ENCODE measurements at regions not wholly inside any gene's neighbourhood (a gene's known extent, or its start where the extent isn't known, plus 50 kb on each side); places are given as distances from the start of the nearest gene placed in this dataset.

GRCh38 chr6:109897025-109897424 lies 81.1 kb upstream of the GPR6 start:
- no peaks in the 10 kb centered on the region for H3K36me3 ChIP-seq (ENCODE audit: low read depth)
- H3K4me1 ChIP-seq (ENCODE audit: low read depth), result peaks cover 7% of the 10 kb centered on the region
- ATAC-seq (peak; percentile 34), DNase-seq (peak in 1 of 3 donors; percentile 7)
- TF ChIP-seq, protein P1, sequence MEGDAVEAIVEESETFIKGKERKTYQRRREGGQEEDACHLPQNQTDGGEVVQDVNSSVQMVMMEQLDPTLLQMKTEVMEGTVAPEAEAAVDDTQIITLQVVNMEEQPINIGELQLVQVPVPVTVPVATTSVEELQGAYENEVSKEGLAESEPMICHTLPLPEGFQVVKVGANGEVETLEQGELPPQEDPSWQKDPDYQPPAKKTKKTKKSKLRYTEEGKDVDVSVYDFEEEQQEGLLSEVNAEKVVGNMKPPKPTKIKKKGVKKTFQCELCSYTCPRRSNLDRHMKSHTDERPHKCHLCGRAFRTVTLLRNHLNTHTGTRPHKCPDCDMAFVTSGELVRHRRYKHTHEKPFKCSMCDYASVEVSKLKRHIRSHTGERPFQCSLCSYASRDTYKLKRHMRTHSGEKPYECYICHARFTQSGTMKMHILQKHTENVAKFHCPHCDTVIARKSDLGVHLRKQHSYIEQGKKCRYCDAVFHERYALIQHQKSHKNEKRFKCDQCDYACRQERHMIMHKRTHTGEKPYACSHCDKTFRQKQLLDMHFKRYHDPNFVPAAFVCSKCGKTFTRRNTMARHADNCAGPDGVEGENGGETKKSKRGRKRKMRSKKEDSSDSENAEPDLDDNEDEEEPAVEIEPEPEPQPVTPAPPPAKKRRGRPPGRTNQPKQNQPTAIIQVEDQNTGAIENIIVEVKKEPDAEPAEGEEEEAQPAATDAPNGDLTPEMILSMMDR (IDR thresholded peaks at IDR 0.05), result no peak
- no peak overlapping the region for H3K4me3 ChIP-seq
- intact Hi-C loops (cut with DNase I, micrococcal nuclease), result no loop called here
- H3K9me3 ChIP-seq, result no peaks in the 10 kb centered on the region

GRCh38 chr6:109897561-109898080 lies 80.5 kb upstream of the GPR6 start:
- Histone ChIP-seq H3K4me1 (ENCODE audit: low read depth) (peaks cover 7% of the 10 kb centered on the region), H3K9me3 (no peaks in the 10 kb centered on the region), H3K4me3 (no peak overlapping the region), H3K36me3 (ENCODE audit: low read depth) (no peaks in the 10 kb centered on the region)
- DNase-seq (no peak), ATAC-seq (no peak)
- intact Hi-C loops (cut with DNase I, micrococcal nuclease), result no loop called here
- TF ChIP-seq, protein P1 (IDR thresholded peaks at IDR 0.05), result no peak

GRCh38 chr6:109901976-109902375 lies 76.1 kb upstream of the GPR6 start:
- H3K9me3 ChIP-seq, result no peaks in the 10 kb centered on the region
- intact Hi-C loops (cut with DNase I, micrococcal nuclease), result no loop called here
- TF ChIP-seq, protein P1 (IDR thresholded peaks at IDR 0.05), result no peak
- DNase-seq (no peak), ATAC-seq (no peak)
- H3K4me3 ChIP-seq, result no peak overlapping the region
- H3K4me1 ChIP-seq (ENCODE audit: low read depth), result no peaks in the 10 kb centered on the region
- H3K36me3 ChIP-seq (ENCODE audit: low read depth), result no peaks in the 10 kb centered on the region

- H3K4me1 ChIP-seq (ENCODE audit: low read depth), result no peaks in the 10 kb centered on the region
- TF ChIP-seq, protein P1 (IDR thresholded peaks at IDR 0.05), result no peak
- intact Hi-C loops (cut with DNase I, micrococcal nuclease), result no loop called here
- ATAC-seq (no peak), DNase-seq (no peak)
- no peak overlapping the region for H3K4me3 ChIP-seq
- no peaks in the 10 kb centered on the region for H3K9me3 ChIP-seq
- H3K36me3 ChIP-seq (ENCODE audit: low read depth), result no peaks in the 10 kb centered on the region
Measured at GRCh38 chr6:109902870-109903269, 75.2 kb upstream of the GPR6 start.

GRCh38 chr6:109910571-109910970 lies 67.5 kb upstream of the GPR6 start:
- no peak for ATAC-seq
- no peaks in the 10 kb centered on the region for H3K4me1 ChIP-seq (ENCODE audit: low read depth)
- TF ChIP-seq, protein P1 (IDR thresholded peaks at IDR 0.05), result no peak
- H3K9me3 ChIP-seq, result no peaks in the 10 kb centered on the region
- H3K36me3 ChIP-seq (ENCODE audit: low read depth), result no peaks in the 10 kb centered on the region
- intact Hi-C loops (cut with DNase I, micrococcal nuclease), result no loop called here
- no peak for DNase-seq
- H3K4me3 ChIP-seq, result no peak overlapping the region

- intact Hi-C loops (cut with DNase I, micrococcal nuclease), result no loop called here
- Histone ChIP-seq H3K36me3 (ENCODE audit: low read depth) (no peaks in the 10 kb centered on the region), H3K9me3 (no peaks in the 10 kb centered on the region), H3K4me3 (no peak overlapping the region), H3K4me1 (ENCODE audit: low read depth) (no peaks in the 10 kb centered on the region)
- TF ChIP-seq, protein P1 (IDR thresholded peaks at IDR 0.05), result no peak
- ATAC-seq, result no peak
- DNase-seq, result no peak
Measured at GRCh38 chr6:109912118-109912517, 66.0 kb upstream of the GPR6 start.

Measured in mucosa of descending colon (tissue), 3 donors.